Hepatocyte (in vitro differentiated cells): ENCODE measurements at regions not wholly inside any gene's neighbourhood (a gene's known extent, or its start where the extent isn't known, plus 50 kb on each side); places are given as distances from the start of the nearest gene placed in this dataset.

ENCODE experiments used
- DNase-seq: peaks from one replicate; pipeline ENCODE4 v3.0.0-alpha.2; 2016; ENCODE audit warnings: low spot score
- H2AFZ ChIP-seq: fragments of 200-600 bp; sonication (generic); 2 replicates; pipeline ENCODE4 v1.6.0; 2016; ENCODE audit warnings: antibody characterized with exemption, mild to moderate bottlenecking
- H3K27ac ChIP-seq: fragments of 200-600 bp; sonication (generic); 2 replicates; pipeline ENCODE4 v1.5.1; 2016; ENCODE audit warnings: mild to moderate bottlenecking
- H3K27me3 ChIP-seq: fragments of 200-600 bp; sonication (generic); 2 replicates; pipeline ENCODE4 v1.6.1; 2016
- H3K36me3 ChIP-seq: fragments of 200-600 bp; sonication (generic); replicated peaks from 2 replicates; pipeline ENCODE4 v1.5.1; 2016; ENCODE audit warnings: low read depth; ENCODE audit not compliant: insufficient read depth
- H3K4me1 ChIP-seq: fragments of 200-600 bp; sonication (generic); 2 replicates; pipeline ENCODE4 v1.5.1; 2016; ENCODE audit warnings: mild to moderate bottlenecking, moderate library complexity; ENCODE audit not compliant: insufficient read depth
- H3K4me2 ChIP-seq: fragments of 200-600 bp; sonication (generic); 2 replicates; pipeline ENCODE4 v1.6.0; 2016
- H3K4me3 ChIP-seq: fragments of 200-600 bp; sonication (generic); 2 replicates; pipeline ENCODE4 v1.5.1; 2016; ENCODE audit warnings: mild to moderate bottlenecking
- H3K79me2 ChIP-seq: fragments of 200-600 bp; sonication (generic); 2 replicates; pipeline ENCODE4 v1.6.0; 2017; ENCODE audit warnings: mild to moderate bottlenecking
- H3K9me2 ChIP-seq: fragments of 200-600 bp; sonication (generic); replicated peaks from 2 replicates; pipeline ENCODE4 v1.6.0; 2017; ENCODE audit warnings: mild to moderate bottlenecking; ENCODE audit not compliant: insufficient read depth
- H3K9me3 ChIP-seq: fragments of 200-600 bp; sonication (generic); 2 replicates; pipeline ENCODE4 v1.5.1; 2016; ENCODE audit warnings: low read depth, mild to moderate bottlenecking
- H4K20me1 ChIP-seq: fragments of 200-600 bp; sonication (generic); 2 replicates; pipeline ENCODE4 v1.6.0; 2016; ENCODE audit warnings: mild to moderate bottlenecking; ENCODE audit not compliant: insufficient read depth, poor library complexity, severe bottlenecking
- EZH2 ChIP-seq: fragments of 200-600 bp; sonication (generic); IDR thresholded peaks from 2 replicates; pipeline ENCODE4 v1.6.1; 2016; ENCODE audit warnings: antibody characterized with exemption, mild to moderate bottlenecking, borderline replicate concordance
- EZH2phosphoT487 ChIP-seq: fragments of 200-600 bp; sonication (generic); IDR thresholded peaks from one replicate; pipeline ENCODE4 v1.6.1; 2018; ENCODE audit warnings: antibody characterized with exemption, mild to moderate bottlenecking, low read depth, moderate library complexity; ENCODE audit not compliant: unreplicated experiment, severe bottlenecking
- WGBS: methylation state at CpG from one replicate; pipeline ENCODE4 v1.1.6; 2016; ENCODE audit warnings: low lambda C conversion rate; ENCODE audit errors: missing lambda C conversion rate; 5-methylcytosine and 5-hydroxymethylcytosine counted together
- TF ChIP-seq, protein P1 (sequence below): fragments of 200-600 bp; sonication (generic); IDR thresholded peaks from 2 replicates; pipeline ENCODE4 v1.5.1; 2016; ENCODE audit warnings: antibody characterized with exemption, mild to moderate bottlenecking; ENCODE audit not compliant: poor library complexity

DNA sequence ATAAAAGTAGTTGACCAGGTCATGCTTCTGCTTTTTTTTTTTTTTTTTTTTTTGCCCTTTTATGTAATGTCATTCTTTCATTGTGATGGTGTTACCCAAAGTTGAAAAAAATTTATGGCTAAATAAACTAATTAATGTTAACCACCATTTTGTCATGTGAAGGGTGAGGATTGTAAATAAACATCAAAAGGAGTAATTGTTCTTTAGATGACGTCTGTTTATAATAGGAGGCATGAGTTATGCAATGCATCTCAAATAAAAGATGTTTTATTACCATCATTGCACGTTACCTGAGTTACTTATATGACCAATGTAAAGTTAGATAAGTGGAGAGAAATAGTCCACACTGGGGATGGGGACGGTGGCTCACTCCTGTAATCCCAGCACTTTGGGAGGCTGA lies 349.9 kb upstream of the PDE3A start:
- TF ChIP-seq EZH2 (no peak), EZH2phosphoT487 (no peak)
- TF ChIP-seq, protein P1, sequence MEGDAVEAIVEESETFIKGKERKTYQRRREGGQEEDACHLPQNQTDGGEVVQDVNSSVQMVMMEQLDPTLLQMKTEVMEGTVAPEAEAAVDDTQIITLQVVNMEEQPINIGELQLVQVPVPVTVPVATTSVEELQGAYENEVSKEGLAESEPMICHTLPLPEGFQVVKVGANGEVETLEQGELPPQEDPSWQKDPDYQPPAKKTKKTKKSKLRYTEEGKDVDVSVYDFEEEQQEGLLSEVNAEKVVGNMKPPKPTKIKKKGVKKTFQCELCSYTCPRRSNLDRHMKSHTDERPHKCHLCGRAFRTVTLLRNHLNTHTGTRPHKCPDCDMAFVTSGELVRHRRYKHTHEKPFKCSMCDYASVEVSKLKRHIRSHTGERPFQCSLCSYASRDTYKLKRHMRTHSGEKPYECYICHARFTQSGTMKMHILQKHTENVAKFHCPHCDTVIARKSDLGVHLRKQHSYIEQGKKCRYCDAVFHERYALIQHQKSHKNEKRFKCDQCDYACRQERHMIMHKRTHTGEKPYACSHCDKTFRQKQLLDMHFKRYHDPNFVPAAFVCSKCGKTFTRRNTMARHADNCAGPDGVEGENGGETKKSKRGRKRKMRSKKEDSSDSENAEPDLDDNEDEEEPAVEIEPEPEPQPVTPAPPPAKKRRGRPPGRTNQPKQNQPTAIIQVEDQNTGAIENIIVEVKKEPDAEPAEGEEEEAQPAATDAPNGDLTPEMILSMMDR = no peak
- peak; percentile 20 for DNase-seq
- Histone ChIP-seq H3K27ac (peak overlapping the region; percentile 63), H3K4me1 (no peaks in the 10 kb centered on the region), H3K79me2 (no peaks in the 10 kb centered on the region), H4K20me1 (no peaks in the 10 kb centered on the region), H3K9me2 (no peaks in the 10 kb centered on the region), H3K9me3 (no peaks in the 10 kb centered on the region), H3K4me2 (no peak overlapping the region), H3K4me3 (no peak overlapping the region), H3K36me3 (no peaks in the 10 kb centered on the region), H3K27me3 (no peaks in the 10 kb centered on the region), H2AFZ (no peak overlapping the region)
- 39% methylated on average over 3 of the region's 3 CpGs for WGBS

DNA sequence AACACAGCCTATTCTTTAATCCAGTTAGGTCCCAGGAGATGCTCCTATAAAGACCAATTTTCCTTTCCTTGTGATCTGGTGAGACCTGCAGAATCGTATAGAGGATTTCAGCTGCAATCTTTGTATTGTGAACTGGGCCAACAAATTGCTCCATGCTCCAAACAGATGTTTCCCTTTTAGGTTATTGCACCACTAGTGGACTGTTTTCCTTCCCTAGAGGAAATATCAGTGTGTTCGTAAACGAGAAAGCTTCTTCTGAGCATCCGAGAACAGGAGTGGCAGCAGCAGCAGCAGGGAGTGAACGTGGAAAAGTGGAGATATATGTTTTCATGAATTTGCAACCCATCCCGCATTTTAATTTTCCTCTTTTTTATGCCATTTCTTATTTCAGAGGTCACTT lies 344.1 kb upstream of the PDE3A start:
- no peaks in the 10 kb centered on the region for H3K9me2 ChIP-seq
- DNase-seq = peak; percentile 32
- no peaks in the 10 kb centered on the region for H3K4me1 ChIP-seq
- no peak for TF ChIP-seq EZH2phosphoT487
- TF ChIP-seq, protein P1 = no peak
- TF ChIP-seq EZH2 = no peak
- no peaks in the 10 kb centered on the region for H3K27me3 ChIP-seq
- H3K27ac ChIP-seq = no peak overlapping the region
- H4K20me1 ChIP-seq = no peaks in the 10 kb centered on the region
- no peaks in the 10 kb centered on the region for H3K36me3 ChIP-seq
- H3K4me3 ChIP-seq = no peak overlapping the region
- H3K4me2 ChIP-seq = no peak overlapping the region
- no peaks in the 10 kb centered on the region for H3K79me2 ChIP-seq
- WGBS = 41% methylated on average over 6 of the region's 6 CpGs
- H2AFZ ChIP-seq = no peak overlapping the region
- H3K9me3 ChIP-seq = no peaks in the 10 kb centered on the region

DNA sequence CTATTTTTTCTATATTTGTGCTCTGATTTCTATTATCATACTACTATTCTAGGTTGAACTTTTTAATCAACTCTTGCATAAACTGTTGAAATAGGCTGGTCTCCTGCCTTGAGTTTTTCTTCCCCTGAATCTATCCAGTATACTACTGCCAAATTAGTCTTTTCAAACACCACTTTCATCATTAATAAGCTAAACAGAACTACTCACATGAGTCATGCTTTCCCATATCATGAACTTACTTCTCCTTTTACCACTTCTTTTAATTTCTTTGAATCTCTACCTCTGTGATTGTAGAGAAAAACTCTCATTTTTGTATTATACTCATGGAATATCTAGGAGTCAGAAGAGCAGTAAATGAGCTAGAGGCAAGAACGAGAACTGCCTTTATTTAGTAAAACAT lies 340.3 kb upstream of the PDE3A start:
- no peak overlapping the region for H2AFZ ChIP-seq
- no peaks in the 10 kb centered on the region for H3K9me2 ChIP-seq
- WGBS = 100% methylated on average over 1 of the region's 1 CpG
- no peak for TF ChIP-seq EZH2
- TF ChIP-seq, protein P1 = no peak
- TF ChIP-seq EZH2phosphoT487 = no peak
- H3K4me2 ChIP-seq = no peak overlapping the region
- no peaks in the 10 kb centered on the region for H3K9me3 ChIP-seq
- no peaks in the 10 kb centered on the region for H3K36me3 ChIP-seq
- no peaks in the 10 kb centered on the region for H3K27me3 ChIP-seq
- H4K20me1 ChIP-seq = no peaks in the 10 kb centered on the region
- peaks cover 4% of the 10 kb centered on the region for H3K4me1 ChIP-seq
- no peak for DNase-seq
- H3K4me3 ChIP-seq = no peak overlapping the region
- no peaks in the 10 kb centered on the region for H3K79me2 ChIP-seq
- no peak overlapping the region for H3K27ac ChIP-seq

DNA sequence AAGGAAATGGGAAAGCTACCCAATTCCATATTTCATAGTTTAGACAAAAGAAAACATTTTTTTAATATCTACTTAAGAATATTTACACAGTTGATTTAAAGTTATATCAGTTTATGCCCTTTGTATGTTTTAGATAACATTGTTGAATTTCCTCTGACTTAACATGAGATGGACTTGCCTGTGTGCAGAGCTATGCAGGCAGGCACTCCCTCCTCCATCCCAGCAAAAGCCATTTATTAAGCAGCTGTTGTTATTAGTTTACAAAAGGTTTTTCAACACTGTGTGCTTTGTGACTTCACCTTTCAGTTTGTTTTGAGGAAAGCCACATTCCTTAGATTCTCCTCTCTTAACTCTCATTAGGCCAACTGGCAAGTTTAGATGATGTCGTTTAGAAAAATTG lies 337.5 kb upstream of the PDE3A start:
- Histone ChIP-seq H3K9me2 (no peaks in the 10 kb centered on the region), H4K20me1 (no peaks in the 10 kb centered on the region), H3K79me2 (no peaks in the 10 kb centered on the region), H3K36me3 (no peaks in the 10 kb centered on the region), H3K4me2 (no peak overlapping the region), H3K4me3 (no peak overlapping the region), H3K4me1 (peaks cover 4% of the 10 kb centered on the region), H3K27ac (peak overlapping the region; percentile 47), H2AFZ (peak overlapping the region; percentile 3), H3K27me3 (no peaks in the 10 kb centered on the region), H3K9me3 (no peaks in the 10 kb centered on the region)
- DNase-seq = peak; percentile 19
- TF ChIP-seq, protein P1 = no peak
- TF ChIP-seq EZH2 (no peak), EZH2phosphoT487 (no peak)
- 18% methylated on average over 1 of the region's 1 CpG for WGBS
